ENCODE measurements at regions not wholly inside any gene's neighbourhood (a gene's known extent, or its start where the extent isn't known, plus 50 kb on each side); places are given as distances from the start of the nearest gene placed in this dataset.

DNA sequence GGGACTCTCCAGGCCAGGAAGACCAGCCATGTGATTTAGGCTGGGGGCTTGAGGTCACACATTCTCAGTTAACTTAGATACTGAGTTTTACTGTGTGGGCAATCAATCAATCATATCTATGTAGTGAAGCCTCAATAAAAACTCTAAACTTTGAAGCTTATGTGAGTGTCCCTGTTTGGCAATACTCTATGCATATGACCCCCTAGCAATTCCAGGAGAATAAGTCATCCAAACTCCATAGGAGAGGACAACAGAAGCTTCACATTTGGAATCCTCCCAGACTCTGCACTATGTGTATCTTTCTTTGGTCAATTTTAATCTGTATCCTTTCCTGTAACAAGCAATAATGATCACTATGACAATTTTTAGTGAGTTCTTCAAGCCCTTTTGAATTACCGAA lies 216.8 kb upstream of the RGMB start:
- TF ChIP-seq HNF4A (conservative IDR thresholded peaks at IDR 0.05): no peak
- no peak for TF ChIP-seq HNF4G (IDR thresholded peaks at IDR 0.05)
- TF ChIP-seq, protein P1, sequence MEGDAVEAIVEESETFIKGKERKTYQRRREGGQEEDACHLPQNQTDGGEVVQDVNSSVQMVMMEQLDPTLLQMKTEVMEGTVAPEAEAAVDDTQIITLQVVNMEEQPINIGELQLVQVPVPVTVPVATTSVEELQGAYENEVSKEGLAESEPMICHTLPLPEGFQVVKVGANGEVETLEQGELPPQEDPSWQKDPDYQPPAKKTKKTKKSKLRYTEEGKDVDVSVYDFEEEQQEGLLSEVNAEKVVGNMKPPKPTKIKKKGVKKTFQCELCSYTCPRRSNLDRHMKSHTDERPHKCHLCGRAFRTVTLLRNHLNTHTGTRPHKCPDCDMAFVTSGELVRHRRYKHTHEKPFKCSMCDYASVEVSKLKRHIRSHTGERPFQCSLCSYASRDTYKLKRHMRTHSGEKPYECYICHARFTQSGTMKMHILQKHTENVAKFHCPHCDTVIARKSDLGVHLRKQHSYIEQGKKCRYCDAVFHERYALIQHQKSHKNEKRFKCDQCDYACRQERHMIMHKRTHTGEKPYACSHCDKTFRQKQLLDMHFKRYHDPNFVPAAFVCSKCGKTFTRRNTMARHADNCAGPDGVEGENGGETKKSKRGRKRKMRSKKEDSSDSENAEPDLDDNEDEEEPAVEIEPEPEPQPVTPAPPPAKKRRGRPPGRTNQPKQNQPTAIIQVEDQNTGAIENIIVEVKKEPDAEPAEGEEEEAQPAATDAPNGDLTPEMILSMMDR (IDR thresholded peaks at IDR 0.05; ENCODE audit: low read depth, low read length, missing input control): no peak
- TF ChIP-seq SP1 (IDR thresholded peaks at IDR 0.05): no peak
- TF ChIP-seq FOXA2 (IDR thresholded peaks at IDR 0.05): no peak
- TF ChIP-seq RAD21 (IDR thresholded peaks at IDR 0.05): no peak
- TF ChIP-seq, protein P2, sequence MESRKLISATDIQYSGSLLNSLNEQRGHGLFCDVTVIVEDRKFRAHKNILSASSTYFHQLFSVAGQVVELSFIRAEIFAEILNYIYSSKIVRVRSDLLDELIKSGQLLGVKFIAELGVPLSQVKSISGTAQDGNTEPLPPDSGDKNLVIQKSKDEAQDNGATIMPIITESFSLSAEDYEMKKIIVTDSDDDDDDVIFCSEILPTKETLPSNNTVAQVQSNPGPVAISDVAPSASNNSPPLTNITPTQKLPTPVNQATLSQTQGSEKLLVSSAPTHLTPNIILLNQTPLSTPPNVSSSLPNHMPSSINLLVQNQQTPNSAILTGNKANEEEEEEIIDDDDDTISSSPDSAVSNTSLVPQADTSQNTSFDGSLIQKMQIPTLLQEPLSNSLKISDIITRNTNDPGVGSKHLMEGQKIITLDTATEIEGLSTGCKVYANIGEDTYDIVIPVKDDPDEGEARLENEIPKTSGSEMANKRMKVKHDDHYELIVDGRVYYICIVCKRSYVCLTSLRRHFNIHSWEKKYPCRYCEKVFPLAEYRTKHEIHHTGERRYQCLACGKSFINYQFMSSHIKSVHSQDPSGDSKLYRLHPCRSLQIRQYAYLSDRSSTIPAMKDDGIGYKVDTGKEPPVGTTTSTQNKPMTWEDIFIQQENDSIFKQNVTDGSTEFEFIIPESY (IDR thresholded peaks at IDR 0.05): no peak
- TF ChIP-seq RXRA (IDR thresholded peaks at IDR 0.05): no peak
- TF ChIP-seq, protein P3, sequence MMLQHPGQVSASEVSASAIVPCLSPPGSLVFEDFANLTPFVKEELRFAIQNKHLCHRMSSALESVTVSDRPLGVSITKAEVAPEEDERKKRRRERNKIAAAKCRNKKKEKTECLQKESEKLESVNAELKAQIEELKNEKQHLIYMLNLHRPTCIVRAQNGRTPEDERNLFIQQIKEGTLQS (IDR thresholded peaks at IDR 0.05): no peak
- TF ChIP-seq YY1 (IDR thresholded peaks at IDR 0.05): no peak
- no peak for DNase-seq (ENCODE audit: low spot score)
- Histone ChIP-seq H3K27ac (ENCODE audit: low read depth in 1 of 2, low read length in 2 of 2) (no peak overlapping the region), H3K9me3 (ENCODE audit: control insufficient read depth in 4 of 4, low read length in 3 of 4) (no peaks in the 10 kb centered on the region), H3K4me1 (ENCODE audit: control insufficient read depth in 4 of 4, insufficient read depth in 4 of 4, low read length in 3 of 4) (no peaks in the 10 kb centered on the region), H3K36me3 (ENCODE audit: control insufficient read depth in 4 of 4, insufficient read depth in 3 of 4, low read depth in 1 of 4, low read length in 3 of 4) (no peaks in the 10 kb centered on the region), H3K9ac (ENCODE audit: low read depth in 1 of 2, low read length in 2 of 2) (no peak overlapping the region), H3K27me3 (ENCODE audit: control insufficient read depth in 4 of 4, insufficient read depth in 4 of 4, low read length in 3 of 4) (no peaks in the 10 kb centered on the region), H3K4me3 (ENCODE audit: low read depth in 1 of 3, low read length in 3 of 3) (no peak overlapping the region)
- 85% methylated on average over 1 of the region's 1 CpG for WGBS

GRCh38 chr5:98557916-98558315 lies 215.5 kb upstream of the RGMB start:
- no peaks in the 10 kb centered on the region for H3K4me1 ChIP-seq (ENCODE audit: control insufficient read depth in 4 of 4, insufficient read depth in 4 of 4, low read length in 3 of 4)
- no peaks in the 10 kb centered on the region for H3K36me3 ChIP-seq (ENCODE audit: control insufficient read depth in 4 of 4, insufficient read depth in 3 of 4, low read depth in 1 of 4, low read length in 3 of 4)
- no peaks in the 10 kb centered on the region for H3K27me3 ChIP-seq (ENCODE audit: control insufficient read depth in 4 of 4, insufficient read depth in 4 of 4, low read length in 3 of 4)
- DNase-seq (ENCODE audit: low spot score): no peak
- no peak overlapping the region for H3K27ac ChIP-seq (ENCODE audit: low read depth in 1 of 2, low read length in 2 of 2)
- TF ChIP-seq, protein P2 (IDR thresholded peaks at IDR 0.05): no peak
- TF ChIP-seq YY1 (IDR thresholded peaks at IDR 0.05) (no peak), FOXA2 (IDR thresholded peaks at IDR 0.05) (no peak), NR2F2 (IDR thresholded peaks at IDR 0.05) (no peak), FOXA1 (IDR thresholded peaks at IDR 0.05) (no peak), GABPA (IDR thresholded peaks at IDR 0.05 in 1 of 2, conservative IDR thresholded peaks at IDR 0.05 in 1 of 2) (no peak), SP1 (IDR thresholded peaks at IDR 0.05) (no peak), JUND (IDR thresholded peaks at IDR 0.05) (no peak), HNF4G (IDR thresholded peaks at IDR 0.05) (no peak), RAD21 (IDR thresholded peaks at IDR 0.05) (no peak), TAF1 (conservative IDR thresholded peaks at IDR 0.05) (no peak), EGR1 (IDR thresholded peaks at IDR 0.05; ENCODE audit: low read depth in 2 of 2) (no peak), HNF4A (conservative IDR thresholded peaks at IDR 0.05) (no peak), RXRA (IDR thresholded peaks at IDR 0.05) (no peak)
- TF ChIP-seq, protein P4, sequence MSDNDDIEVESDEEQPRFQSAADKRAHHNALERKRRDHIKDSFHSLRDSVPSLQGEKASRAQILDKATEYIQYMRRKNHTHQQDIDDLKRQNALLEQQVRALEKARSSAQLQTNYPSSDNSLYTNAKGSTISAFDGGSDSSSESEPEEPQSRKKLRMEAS (IDR thresholded peaks at IDR 0.05): no peak
- TF ChIP-seq, protein P1 (IDR thresholded peaks at IDR 0.05; ENCODE audit: low read depth, low read length, missing input control): no peak
- TF ChIP-seq, protein P3 (IDR thresholded peaks at IDR 0.05): no peak
- TF ChIP-seq, protein P5, sequence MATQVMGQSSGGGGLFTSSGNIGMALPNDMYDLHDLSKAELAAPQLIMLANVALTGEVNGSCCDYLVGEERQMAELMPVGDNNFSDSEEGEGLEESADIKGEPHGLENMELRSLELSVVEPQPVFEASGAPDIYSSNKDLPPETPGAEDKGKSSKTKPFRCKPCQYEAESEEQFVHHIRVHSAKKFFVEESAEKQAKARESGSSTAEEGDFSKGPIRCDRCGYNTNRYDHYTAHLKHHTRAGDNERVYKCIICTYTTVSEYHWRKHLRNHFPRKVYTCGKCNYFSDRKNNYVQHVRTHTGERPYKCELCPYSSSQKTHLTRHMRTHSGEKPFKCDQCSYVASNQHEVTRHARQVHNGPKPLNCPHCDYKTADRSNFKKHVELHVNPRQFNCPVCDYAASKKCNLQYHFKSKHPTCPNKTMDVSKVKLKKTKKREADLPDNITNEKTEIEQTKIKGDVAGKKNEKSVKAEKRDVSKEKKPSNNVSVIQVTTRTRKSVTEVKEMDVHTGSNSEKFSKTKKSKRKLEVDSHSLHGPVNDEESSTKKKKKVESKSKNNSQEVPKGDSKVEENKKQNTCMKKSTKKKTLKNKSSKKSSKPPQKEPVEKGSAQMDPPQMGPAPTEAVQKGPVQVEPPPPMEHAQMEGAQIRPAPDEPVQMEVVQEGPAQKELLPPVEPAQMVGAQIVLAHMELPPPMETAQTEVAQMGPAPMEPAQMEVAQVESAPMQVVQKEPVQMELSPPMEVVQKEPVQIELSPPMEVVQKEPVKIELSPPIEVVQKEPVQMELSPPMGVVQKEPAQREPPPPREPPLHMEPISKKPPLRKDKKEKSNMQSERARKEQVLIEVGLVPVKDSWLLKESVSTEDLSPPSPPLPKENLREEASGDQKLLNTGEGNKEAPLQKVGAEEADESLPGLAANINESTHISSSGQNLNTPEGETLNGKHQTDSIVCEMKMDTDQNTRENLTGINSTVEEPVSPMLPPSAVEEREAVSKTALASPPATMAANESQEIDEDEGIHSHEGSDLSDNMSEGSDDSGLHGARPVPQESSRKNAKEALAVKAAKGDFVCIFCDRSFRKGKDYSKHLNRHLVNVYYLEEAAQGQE (IDR thresholded peaks at IDR 0.05): no peak
- H3K9me3 ChIP-seq (ENCODE audit: control insufficient read depth in 4 of 4, low read length in 3 of 4): no peaks in the 10 kb centered on the region
- H3K4me3 ChIP-seq (ENCODE audit: low read depth in 1 of 3, low read length in 3 of 3): no peak overlapping the region
- H3K9ac ChIP-seq (ENCODE audit: low read depth in 1 of 2, low read length in 2 of 2): no peak overlapping the region

All from liver (tissue), 8 donors.